Body of pancreas (tissue), 4 donors: ENCODE measurements at regions not wholly inside any gene's neighbourhood (a gene's known extent, or its start where the extent isn't known, plus 50 kb on each side); places are given as distances from the start of the nearest gene placed in this dataset.

Source experiments
- ATAC-seq: fragments of 150-250 bp; one replicate; pipeline ENCODE4 v1.9.1; 2016
- DNase-seq, 4 donors: peaks; one replicate each; pipeline ENCODE4 v3.0.0-alpha.2; 2019
- H3K27ac ChIP-seq, 4 donors: fragments of 200-600 bp; sonication (generic); 1 replicate in 3 of 4; 2 replicates in 1 of 4; pipeline versions ENCODE4 v1.5.1 to v1.6.1; 2016 to 2019; ENCODE audit warnings: mild to moderate bottlenecking in 1 of 4, mixed read lengths in 1 of 4, moderate library complexity in 1 of 4
- H3K27me3 ChIP-seq, 2 donors: fragments of 200-600 bp; sonication (generic); one replicate each; pipeline ENCODE4 v1.6.0; 2016; ENCODE audit warnings: mild to moderate bottlenecking in 1 of 2
- H3K36me3 ChIP-seq, 2 donors: fragments of 200-600 bp; sonication (generic); replicated peaks in 1 of 2; 2 replicates each; pipeline ENCODE4 v1.5.1; 2016; ENCODE audit warnings: low read depth in 2 of 2; ENCODE audit not compliant: insufficient read depth in 1 of 2
- H3K4me1 ChIP-seq: fragments of 200-600 bp; sonication (generic); one replicate; pipeline ENCODE4 v1.6.0; 2016
- H3K4me3 ChIP-seq, 2 donors: fragments of 200-600 bp; sonication (generic); 1 replicate in 1 of 2; 2 replicates in 1 of 2; pipeline ENCODE4 v1.5.1; 2016 to 2019
- H3K9me3 ChIP-seq, 3 donors: fragments of 200-600 bp; sonication (generic); 1 replicate in 2 of 3; 2 replicates in 1 of 3; pipeline ENCODE4 v1.5.1; 2016
- CTCF ChIP-seq, 7 experiments: fragments of 450-650 bp in 4 of 7; fragments of 200-600 bp in 3 of 7; sonication (generic) in 3 of 7; IDR thresholded peaks; one replicate each; pipeline ENCODE4 v1.5.1; 2016 to 2019; ENCODE audit warnings: antibody characterized with exemption in 7 of 7
- POLR2A ChIP-seq, 3 donors: fragments of 450-650 bp; IDR thresholded peaks; one replicate each; pipeline ENCODE4 v1.6.1; 2016; ENCODE audit warnings: antibody characterized with exemption in 3 of 3, mild to moderate bottlenecking in 2 of 3
- WGBS, 2 donors: methylation state at CpG; one replicate each; pipeline ENCODE4 v1.1.5; 2017; 5-methylcytosine and 5-hydroxymethylcytosine counted together
- intact Hi-C: fragments of 100-400 bp; cut with DNase I; formaldehyde crosslinking; loops from one replicate; pipeline ENCODE4 v1.15.1; 2023

GRCh38 chr18:67618061-67618460 is 101.5 kb upstream of the DSEL start:
- no peak for DNase-seq
- no peak overlapping the region for H3K27ac ChIP-seq
- no peak for ATAC-seq
- no peak overlapping the region for H3K4me3 ChIP-seq
- TF ChIP-seq CTCF (IDR thresholded peaks at IDR 0.05) (no peak), POLR2A (IDR thresholded peaks at IDR 0.05) (no peak)
- no peaks in the 10 kb centered on the region for H3K36me3 ChIP-seq
- no peaks in the 10 kb centered on the region for H3K27me3 ChIP-seq
- WGBS, 2 donors = 63 to 68% methylated on average over 4 of the region's 4 CpGs
- no peaks in the 10 kb centered on the region for H3K9me3 ChIP-seq
- H3K4me1 ChIP-seq = no peaks in the 10 kb centered on the region
- intact Hi-C loops = no loop called here

- DNase-seq = no peak
- ATAC-seq = no peak
- H3K27ac ChIP-seq = no peak overlapping the region
- no peaks in the 10 kb centered on the region for H3K4me1 ChIP-seq
- H3K36me3 ChIP-seq = no peaks in the 10 kb centered on the region
- H3K9me3 ChIP-seq = no peaks in the 10 kb centered on the region
- no peak for TF ChIP-seq POLR2A (IDR thresholded peaks at IDR 0.05)
- TF ChIP-seq CTCF (IDR thresholded peaks at IDR 0.05) = no peak
- H3K4me3 ChIP-seq = no peak overlapping the region
- 83 to 89% methylated on average over 3 of the region's 3 CpGs for WGBS, 2 donors
- no peaks in the 10 kb centered on the region for H3K27me3 ChIP-seq
- intact Hi-C loops = no loop called here
These were observed 99.4 kb upstream of the DSEL start for GRCh38 chr18:67615876-67616275.

- TF ChIP-seq POLR2A (IDR thresholded peaks at IDR 0.05) = no peak
- no peak for TF ChIP-seq CTCF (IDR thresholded peaks at IDR 0.05)
- Histone ChIP-seq H3K36me3 (no peaks in the 10 kb centered on the region), H3K9me3 (no peaks in the 10 kb centered on the region), H3K4me3 (no peak overlapping the region), H3K27ac (no peak overlapping the region), H3K4me1 (no peaks in the 10 kb centered on the region), H3K27me3 (no peaks in the 10 kb centered on the region)
- intact Hi-C loops = no loop called here
- ATAC-seq (no peak), DNase-seq (no peak)
- 79 to 84% methylated on average over 5 of the region's 5 CpGs for WGBS, 2 donors
These were observed 97.2 kb upstream of the DSEL start for GRCh38 chr18:67613731-67614130.

- WGBS, 2 donors = 83 to 89% methylated on average over 1 of the region's 1 CpG
- TF ChIP-seq POLR2A (IDR thresholded peaks at IDR 0.05) (no peak), CTCF (IDR thresholded peaks at IDR 0.05) (no peak)
These were observed 95.8 kb upstream of the DSEL start for GRCh38 chr18:67612281-67612680.

GRCh38 chr18:67608615-67609273 is 92.2 kb upstream of the DSEL start:
- no peaks in the 10 kb centered on the region for H3K36me3 ChIP-seq
- no peaks in the 10 kb centered on the region for H3K27me3 ChIP-seq
- TF ChIP-seq POLR2A (IDR thresholded peaks at IDR 0.05) = no peak
- no peak for TF ChIP-seq CTCF (IDR thresholded peaks at IDR 0.05)
- no peak overlapping the region for H3K4me3 ChIP-seq
- intact Hi-C loops = no loop called here
- ATAC-seq (no peak), DNase-seq (no peak)
- H3K4me1 ChIP-seq = no peaks in the 10 kb centered on the region
- WGBS, 2 donors = 82 to 83% methylated on average over 1 of the region's 1 CpG
- H3K27ac ChIP-seq = no peak overlapping the region
- no peaks in the 10 kb centered on the region for H3K9me3 ChIP-seq

More at GRCh38 chr18:67612281-67612680, 95.8 kb upstream of the DSEL start:
- ATAC-seq (no peak), DNase-seq (no peak)
- Histone ChIP-seq H3K4me3 (no peak overlapping the region), H3K27me3 (no peaks in the 10 kb centered on the region), H3K36me3 (no peaks in the 10 kb centered on the region), H3K4me1 (no peaks in the 10 kb centered on the region), H3K27ac (no peak overlapping the region), H3K9me3 (no peaks in the 10 kb centered on the region)
- intact Hi-C loops = no loop called here
